Left lung (tissue), 4 donors: ENCODE measurements at regions not wholly inside any gene's neighbourhood (a gene's known extent, or its start where the extent isn't known, plus 50 kb on each side); places are given as distances from the start of the nearest gene placed in this dataset.

Source experiments
- ATAC-seq: fragments of 200-7000 bp; cut with Tn5 transposase; one replicate; pipeline ENCODE4 v1.9.1; 2020; ENCODE audit warnings: moderate library complexity
- DNase-seq, 4 donors: peaks; one replicate each; pipeline ENCODE4 v3.0.0-alpha.2; 2013 to 2020
- H3K27ac ChIP-seq, 2 donors: fragments of 200-600 bp; sonication (generic) in 1 of 2; one replicate each; pipeline versions ENCODE4 v1.5.0 to v1.8.0; 2020 to 2021
- H3K27me3 ChIP-seq, 2 donors: fragments of 200-600 bp; sonication (generic) in 1 of 2; one replicate each; pipeline versions ENCODE4 v1.5.0 to v1.8.0; 2020 to 2021
- H3K36me3 ChIP-seq, 2 donors: fragments of 200-600 bp; sonication (generic) in 1 of 2; one replicate each; pipeline versions ENCODE4 v1.5.0 to v1.8.0; 2020 to 2021
- H3K4me1 ChIP-seq, 2 donors: fragments of 200-600 bp; one replicate each; pipeline ENCODE4 v1.8.0; 2021
- H3K4me3 ChIP-seq, 2 donors: fragments of 200-600 bp; sonication (generic) in 1 of 2; one replicate each; pipeline versions ENCODE4 v1.5.0 to v1.8.0; 2020 to 2021; ENCODE audit warnings: mild to moderate bottlenecking in 1 of 2
- H3K9me3 ChIP-seq, 2 donors: fragments of 200-600 bp; sonication (generic) in 1 of 2; one replicate each; pipeline versions ENCODE4 v1.5.0 to v1.8.0; 2020 to 2021
- intact Hi-C, 2 donors: fragments of 100-400 bp; cut with DNase I; formaldehyde crosslinking; loops; one replicate each; pipeline versions ENCODE4 v1.11.2 to v1.14.2; 2022
- TF ChIP-seq, protein P1 (sequence below), 2 donors: fragments of 200-600 bp; sonication (generic) in 1 of 2; IDR thresholded peaks; one replicate each; pipeline versions ENCODE4 v1.5.0 to v1.8.0; 2021; ENCODE audit warnings: antibody characterized with exemption in 2 of 2
- donor health status: DM: no; HTN: yes; CAD: no.
- donor health status: DM: no; HTN: no; CAD: no.

DNA sequence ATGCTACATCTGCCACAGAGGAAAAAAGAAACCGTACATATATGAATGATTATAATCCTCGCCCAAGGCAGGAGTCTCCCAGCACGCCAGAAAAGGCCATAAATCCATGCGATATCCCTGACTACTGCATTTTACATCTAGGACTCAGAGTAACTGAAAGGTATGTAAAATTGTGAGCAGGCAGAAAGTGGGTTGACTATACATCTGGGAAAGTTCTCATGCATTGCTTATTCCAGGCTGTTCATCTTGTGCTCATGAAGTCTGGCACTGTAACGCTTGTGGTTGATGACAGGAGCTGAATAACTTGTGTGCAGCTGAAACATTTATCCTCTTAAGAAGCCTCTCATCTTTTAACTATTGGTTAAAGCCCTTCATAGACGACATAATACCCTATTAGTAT, 193.4 kb upstream of the STEAP4 start:
- no peak for DNase-seq
- TF ChIP-seq, protein P1, sequence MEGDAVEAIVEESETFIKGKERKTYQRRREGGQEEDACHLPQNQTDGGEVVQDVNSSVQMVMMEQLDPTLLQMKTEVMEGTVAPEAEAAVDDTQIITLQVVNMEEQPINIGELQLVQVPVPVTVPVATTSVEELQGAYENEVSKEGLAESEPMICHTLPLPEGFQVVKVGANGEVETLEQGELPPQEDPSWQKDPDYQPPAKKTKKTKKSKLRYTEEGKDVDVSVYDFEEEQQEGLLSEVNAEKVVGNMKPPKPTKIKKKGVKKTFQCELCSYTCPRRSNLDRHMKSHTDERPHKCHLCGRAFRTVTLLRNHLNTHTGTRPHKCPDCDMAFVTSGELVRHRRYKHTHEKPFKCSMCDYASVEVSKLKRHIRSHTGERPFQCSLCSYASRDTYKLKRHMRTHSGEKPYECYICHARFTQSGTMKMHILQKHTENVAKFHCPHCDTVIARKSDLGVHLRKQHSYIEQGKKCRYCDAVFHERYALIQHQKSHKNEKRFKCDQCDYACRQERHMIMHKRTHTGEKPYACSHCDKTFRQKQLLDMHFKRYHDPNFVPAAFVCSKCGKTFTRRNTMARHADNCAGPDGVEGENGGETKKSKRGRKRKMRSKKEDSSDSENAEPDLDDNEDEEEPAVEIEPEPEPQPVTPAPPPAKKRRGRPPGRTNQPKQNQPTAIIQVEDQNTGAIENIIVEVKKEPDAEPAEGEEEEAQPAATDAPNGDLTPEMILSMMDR (IDR thresholded peaks at IDR 0.05) = no peak
- Histone ChIP-seq H3K36me3 (no peaks in the 10 kb centered on the region), H3K27ac (no peak overlapping the region), H3K4me3 (no peak overlapping the region), H3K27me3 (no peaks in the 10 kb centered on the region), H3K9me3 (peaks cover 0 to 4% of the 10 kb centered on the region in 2 donors), H3K4me1 (no peaks in the 10 kb centered on the region)
- ATAC-seq = no peak
- intact Hi-C loops = no loop called here

- no peaks in the 10 kb centered on the region for H3K36me3 ChIP-seq
- intact Hi-C loops = no loop called here
Measured at GRCh38 chr7:88495881-88496725, 189.4 kb upstream of the STEAP4 start.

DNA sequence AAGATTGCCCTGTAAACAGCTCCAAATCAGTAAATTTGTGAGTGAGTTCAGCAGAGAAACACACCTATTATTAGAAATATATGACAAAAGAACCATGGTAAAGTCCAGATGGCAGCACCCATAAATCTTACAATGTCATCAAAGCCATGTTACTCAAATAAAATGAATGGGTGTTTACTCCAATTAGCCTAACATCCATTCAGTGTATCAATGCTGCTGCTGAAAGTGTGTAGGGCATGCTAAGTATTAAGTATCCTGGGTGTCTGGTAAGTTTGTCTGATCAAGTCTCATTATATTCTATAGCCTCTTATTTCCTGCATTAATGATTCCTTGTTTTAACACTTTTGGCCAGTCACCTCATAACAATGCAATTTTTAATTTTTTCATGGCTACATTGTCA, 185.5 kb upstream of the STEAP4 start:
- ATAC-seq (no peak), DNase-seq (no peak)
- Histone ChIP-seq H3K36me3 (no peaks in the 10 kb centered on the region), H3K4me3 (no peak overlapping the region), H3K27ac (no peak overlapping the region), H3K4me1 (no peaks in the 10 kb centered on the region), H3K27me3 (no peaks in the 10 kb centered on the region), H3K9me3 (no peaks in the 10 kb centered on the region)
- TF ChIP-seq, protein P1 (IDR thresholded peaks at IDR 0.05) = no peak
- intact Hi-C loops = no loop called here

More at GRCh38 chr7:88495881-88496725, 189.4 kb upstream of the STEAP4 start:
- Histone ChIP-seq H3K9me3 (no peaks in the 10 kb centered on the region), H3K4me1 (no peaks in the 10 kb centered on the region), H3K27me3 (no peaks in the 10 kb centered on the region), H3K4me3 (no peak overlapping the region), H3K27ac (no peak overlapping the region)
- TF ChIP-seq, protein P1 (IDR thresholded peaks at IDR 0.05) = no peak
- DNase-seq = no peak
- ATAC-seq = no peak

DNA sequence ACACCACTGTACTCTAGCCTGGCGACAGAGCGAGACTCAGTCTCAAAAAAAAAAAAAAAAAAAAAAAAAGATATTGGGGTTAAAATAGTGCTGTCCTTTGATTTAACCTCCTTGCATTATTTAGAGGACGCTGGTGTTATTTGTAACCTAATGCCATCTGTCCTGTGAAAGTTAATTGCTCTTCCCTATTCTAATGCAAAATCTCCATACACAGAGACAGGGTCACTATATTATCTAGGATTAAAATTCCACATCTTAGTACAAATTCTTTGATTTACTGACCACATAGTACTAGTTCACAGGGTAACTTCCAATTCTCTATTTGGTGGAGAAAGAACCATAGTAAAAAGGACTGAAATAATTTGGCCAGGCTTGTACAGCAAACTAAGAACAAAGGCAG, 184.2 kb upstream of the STEAP4 start:
- TF ChIP-seq, protein P1 (IDR thresholded peaks at IDR 0.05) = no peak
- ATAC-seq (no peak), DNase-seq (no peak)
- H3K27me3 ChIP-seq = no peaks in the 10 kb centered on the region
- H3K27ac ChIP-seq = no peak overlapping the region
- no peaks in the 10 kb centered on the region for H3K36me3 ChIP-seq
- intact Hi-C loops = no loop called here
- H3K9me3 ChIP-seq = no peaks in the 10 kb centered on the region
- no peak overlapping the region for H3K4me3 ChIP-seq
- H3K4me1 ChIP-seq = no peaks in the 10 kb centered on the region

DNA sequence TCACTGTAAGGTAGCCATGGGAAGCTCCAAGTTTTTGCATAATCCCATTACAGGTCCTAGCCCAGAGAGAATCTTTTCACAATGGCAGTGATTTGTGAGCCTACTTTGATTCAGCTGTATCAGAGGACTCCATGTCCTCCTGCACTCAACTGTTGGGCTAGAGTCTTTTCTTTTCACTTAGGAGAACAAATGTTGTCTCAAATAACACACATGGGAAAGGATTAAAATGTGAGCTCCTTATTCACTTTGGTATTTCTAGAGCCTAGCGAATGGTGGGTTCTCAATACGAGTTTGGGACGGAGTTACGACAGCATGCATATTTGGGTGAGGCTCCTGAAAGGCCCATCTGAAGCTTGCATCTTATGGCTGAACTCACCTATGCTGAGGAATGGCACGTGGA, 183.5 kb upstream of the STEAP4 start:
- TF ChIP-seq, protein P1 (IDR thresholded peaks at IDR 0.05) = no peak
- H3K27ac ChIP-seq = no peak overlapping the region
- no peaks in the 10 kb centered on the region for H3K4me1 ChIP-seq
- no peak overlapping the region for H3K4me3 ChIP-seq
- H3K27me3 ChIP-seq = no peaks in the 10 kb centered on the region
- H3K36me3 ChIP-seq = no peaks in the 10 kb centered on the region
- DNase-seq = no peak
- H3K9me3 ChIP-seq = no peaks in the 10 kb centered on the region
- ATAC-seq = no peak
- intact Hi-C loops = no loop called here
